ENCODE measurements at regions not wholly inside any gene's neighbourhood (a gene's known extent, or its start where the extent isn't known, plus 50 kb on each side); places are given as distances from the start of the nearest gene placed in this dataset.

DNA sequence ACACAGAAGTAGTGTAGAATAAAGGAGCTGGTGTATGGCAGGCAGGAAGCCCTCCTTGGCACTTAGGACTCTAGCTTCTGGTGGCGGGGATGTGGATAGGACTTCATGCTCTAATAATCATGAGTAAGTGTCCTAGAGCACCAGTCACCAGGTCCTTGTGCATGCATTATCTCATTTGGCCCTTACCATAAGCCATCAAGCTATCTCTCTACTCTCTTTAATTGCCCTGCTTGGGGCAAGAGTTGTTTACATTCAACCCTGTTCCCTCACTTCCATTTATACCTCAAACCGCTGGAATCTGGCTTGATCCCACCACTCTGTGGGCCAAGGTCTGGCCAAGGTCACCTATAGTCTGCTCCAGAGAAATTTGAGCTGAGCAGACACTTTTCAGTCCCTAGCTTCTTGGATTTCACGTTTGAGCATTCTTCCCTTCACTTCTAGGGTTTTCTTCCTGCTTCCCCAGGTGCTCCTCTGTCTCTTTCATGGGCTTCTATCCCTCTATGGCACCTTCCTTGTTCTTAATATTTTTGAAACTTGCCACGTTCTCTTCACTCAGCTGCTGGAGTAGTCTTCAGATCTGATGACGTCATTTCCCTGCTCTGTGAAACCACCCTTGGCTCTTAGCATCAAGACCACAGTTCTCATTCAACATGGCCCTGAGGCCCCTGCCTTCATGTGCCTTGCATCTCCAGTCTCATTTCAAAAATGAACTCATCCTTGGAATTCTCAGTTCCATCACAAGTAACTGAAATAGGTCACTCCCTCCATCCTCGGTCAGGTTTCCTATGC lies 94.9 kb upstream of the GATA6 start:
- DNase-seq, result no peak

DNA sequence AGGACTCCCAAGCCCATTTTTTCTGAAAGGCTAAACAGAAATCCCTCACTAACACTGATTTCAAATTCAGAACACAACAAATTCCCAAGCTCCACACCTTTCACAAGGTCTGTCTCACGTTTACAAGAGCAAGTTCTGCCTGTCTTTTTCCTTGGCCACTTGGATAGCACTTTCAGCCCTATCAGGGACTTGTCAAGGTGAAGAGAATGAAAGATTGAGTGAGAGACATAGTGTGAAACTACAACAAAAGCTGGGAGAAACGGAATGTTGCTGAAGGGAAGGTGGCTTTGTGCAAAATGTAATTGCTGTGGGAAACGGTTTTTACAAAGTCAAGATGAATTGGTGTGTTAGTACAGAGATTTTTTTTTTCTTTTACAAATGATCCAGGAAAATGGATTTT lies 89.4 kb upstream of the GATA6 start:
- no peak for DNase-seq

DNA sequence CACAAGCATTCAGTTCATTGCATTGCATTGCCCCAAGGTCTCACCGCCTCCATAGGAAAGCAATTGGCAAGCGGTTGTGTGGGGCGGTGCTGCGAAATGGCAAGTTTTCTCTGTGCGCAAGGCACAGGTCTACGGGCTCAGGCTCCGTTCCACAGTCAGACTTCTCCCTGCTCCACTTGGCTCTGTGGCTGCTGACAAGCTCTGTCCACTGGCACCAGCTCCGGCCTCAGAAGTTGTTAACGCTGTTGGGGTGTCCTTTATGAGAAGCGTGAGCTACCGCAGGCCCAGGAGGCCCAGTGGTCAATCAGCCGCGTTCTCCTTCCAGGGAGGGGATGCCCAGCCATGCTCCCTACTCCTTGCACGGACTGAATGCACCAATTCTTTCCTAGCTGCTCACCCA lies 87.0 kb upstream of the GATA6 start:
- DNase-seq, result no peak

DNA sequence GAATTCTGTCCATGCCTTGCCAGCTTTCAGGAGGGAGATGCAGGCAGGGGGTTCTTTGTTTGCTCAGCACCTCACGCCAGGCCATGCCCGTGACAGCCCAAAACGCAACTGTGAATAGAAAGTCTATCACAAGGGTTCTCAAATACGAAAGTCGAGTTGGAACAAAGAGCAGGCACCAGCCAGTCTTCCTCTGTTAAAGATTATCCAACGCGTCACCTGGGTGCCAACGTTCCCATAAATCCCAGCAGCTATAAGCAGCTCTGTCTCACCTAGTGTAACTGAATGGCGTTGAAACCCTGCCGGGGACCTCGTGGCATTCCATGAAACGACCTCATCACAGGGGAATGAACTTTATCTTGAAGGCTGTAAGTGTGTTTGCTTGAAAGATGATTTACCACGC lies 84.8 kb upstream of the GATA6 start:
- no peak for DNase-seq

DNA sequence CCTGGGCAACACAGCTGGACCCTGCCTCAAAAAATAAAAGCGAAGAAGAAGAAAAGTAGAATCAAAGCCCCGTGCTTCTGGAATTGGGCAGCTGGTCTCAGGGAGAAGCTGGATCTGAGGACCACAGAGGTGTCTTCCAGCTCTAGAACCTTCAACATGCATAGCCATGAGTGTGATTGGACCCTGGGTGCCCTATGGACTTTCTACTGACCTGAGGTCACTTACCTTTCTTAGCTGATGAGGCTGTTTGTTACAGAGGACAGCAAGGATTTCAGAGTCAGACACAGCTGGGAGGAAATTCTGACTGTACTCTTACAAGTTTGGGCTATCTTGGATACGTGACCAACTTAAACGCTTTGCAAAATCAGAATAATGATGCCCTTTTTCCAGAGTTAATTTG lies 82.4 kb upstream of the GATA6 start:
- DNase-seq, result no peak

DNA sequence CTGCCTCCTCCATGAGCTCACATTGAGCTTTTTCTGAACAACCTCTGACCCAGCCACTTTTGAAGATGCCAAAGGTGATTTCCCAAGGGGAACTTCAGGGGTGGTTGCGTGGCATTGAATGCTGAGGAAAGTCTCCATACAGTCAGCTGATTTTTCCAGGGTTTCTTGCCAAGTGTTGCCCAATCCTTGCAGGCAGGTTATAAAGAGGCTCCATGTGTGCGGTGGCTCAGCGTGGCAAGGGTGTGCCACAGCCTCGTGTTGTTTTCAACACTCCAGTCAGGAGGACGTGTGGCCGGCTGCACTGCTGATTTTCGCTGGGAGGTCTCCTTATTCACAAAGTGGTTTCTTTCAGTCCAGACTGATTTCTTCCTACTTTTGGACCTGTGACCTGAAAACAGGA lies 81.4 kb upstream of the GATA6 start:
- DNase-seq, result no peak

DNA sequence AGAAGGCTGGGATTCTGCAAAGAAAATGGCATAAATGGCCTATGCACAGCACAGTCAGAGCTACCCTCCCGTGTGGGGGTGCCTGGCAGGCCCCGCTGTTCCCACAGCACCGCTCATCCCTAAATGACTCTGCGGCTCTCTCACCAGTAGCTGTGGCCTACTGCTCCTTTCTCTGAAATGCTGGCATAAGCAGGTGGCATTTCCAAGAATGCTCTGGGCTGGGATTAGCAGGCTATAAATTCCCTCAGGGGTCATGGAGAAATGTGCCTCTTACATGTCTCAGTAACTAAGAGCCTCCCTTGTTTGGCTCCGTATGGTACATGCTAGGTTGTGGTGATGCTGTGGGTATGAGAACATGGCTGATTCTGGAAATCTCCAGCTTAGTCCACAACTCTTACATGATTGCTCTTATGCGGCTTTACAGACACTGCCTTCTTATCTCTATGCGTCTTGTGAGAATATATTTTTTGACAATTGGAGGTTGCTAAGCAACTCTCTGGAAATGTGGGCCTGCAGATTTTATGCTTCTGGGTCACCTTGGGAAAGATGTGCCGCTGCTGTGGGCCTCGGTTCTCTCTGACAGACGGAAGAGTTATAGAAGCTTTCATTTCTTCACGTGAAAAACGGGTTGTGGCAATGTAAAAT lies 80.3 kb upstream of the GATA6 start:
- DNase-seq, result no peak

DNA sequence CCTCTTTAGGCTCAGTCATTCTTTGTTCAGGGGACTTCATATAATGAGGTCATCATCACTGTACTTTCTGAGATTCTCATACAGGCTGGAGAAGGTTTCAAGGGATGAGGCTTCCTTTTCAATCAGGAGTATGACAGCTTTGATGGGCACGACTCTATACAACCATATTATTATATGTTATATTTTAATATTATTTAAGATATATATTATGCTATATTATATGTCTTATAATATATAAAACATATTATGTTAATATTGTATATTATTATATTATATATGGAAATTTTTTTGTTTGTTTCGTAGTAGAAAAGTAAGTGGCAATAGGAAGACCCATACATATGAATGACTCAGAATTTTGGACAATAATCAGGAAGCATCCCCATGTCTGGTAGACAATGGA lies 78.0 kb upstream of the GATA6 start:
- DNase-seq, result no peak

DNA sequence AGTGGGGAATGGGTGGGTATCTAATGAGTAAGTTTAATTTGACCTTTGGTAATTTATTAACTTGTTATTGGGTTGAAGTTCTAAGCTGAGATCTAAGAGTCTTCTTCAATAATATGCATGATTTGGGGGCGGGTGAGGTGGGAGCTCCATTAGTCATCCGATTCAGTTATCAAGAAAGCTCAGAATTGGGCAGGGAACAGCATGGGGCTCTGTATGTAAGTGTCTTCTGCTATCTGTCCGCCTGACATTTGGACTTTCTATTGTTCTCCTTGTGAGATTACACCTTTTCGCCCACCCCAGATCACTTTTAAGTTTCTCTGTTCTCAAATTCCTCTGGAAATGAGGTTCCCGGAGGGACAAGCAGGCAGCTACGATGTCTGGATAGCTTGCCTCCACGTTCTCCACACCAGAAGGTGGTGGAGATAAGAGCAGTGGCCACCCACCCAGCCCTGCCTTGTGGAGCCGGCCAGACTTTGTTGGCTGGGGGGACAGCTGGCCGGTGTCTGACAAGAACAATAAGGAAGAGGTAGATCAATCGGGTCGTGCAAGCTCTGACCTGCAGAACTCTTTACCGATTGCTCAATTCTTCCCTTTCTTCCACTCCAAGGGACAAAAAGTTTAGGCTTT lies 75.5 kb upstream of the GATA6 start:
- DNase-seq, result no peak

DNA sequence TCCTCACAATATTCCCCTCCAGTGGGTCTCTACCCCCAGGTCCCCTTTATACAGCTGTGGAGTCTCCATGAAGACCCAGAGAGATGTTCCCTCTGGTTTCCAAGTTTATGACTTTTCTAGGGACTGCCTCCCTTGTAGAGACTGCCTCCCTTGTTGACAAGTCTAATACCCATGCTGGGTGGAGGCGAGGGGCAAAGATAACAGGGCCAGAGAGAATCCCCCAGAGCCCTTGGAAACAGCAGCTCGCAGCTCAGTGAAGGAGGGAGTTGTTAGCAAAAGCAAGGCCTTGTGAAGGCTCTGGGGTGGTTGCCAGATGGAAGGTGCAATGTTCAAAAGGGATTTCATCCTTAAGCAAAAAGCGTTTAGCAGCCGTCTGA lies 75.0 kb upstream of the GATA6 start:
- no peak for DNase-seq

DNA sequence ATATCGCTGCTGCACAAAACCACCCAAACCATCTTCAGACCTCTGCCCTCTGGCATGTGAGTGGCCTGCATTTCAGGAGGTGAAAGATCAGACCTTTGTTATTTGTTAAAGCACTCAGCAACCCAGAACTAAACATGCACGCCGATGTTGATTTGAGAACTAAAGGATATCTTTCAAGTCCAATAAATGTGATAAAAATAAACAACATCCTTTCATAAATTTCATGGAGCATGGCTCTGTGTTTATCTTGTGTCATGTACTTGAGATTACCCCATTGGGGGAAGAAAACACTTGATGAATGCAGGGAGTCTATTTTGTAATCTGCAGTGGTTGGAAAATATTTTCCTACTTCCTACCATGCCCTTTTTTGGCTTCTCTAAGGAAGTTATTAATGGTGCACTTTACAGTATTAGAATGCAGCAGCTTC lies 70.8 kb upstream of the GATA6 start:
- DNase-seq, result no peak

DNA sequence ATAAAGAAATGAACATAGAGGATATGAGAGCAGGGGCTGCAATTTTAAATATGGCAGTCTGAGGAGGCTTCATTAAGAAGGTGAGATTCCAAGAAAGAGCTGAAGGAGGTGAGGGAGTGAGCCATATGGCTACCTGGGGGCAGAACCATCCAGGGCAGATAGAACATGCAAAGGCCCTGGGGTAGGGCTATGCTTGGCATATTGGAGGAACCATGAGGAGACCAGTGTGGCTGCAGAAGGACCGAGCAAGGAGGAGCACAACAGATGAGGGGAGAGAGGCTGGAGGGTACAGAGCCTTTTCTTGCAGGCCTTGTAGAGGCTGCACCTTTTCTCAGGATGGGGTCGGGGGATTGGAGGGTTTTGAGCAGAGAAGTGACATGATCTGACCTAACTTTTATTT lies 69.5 kb upstream of the GATA6 start:
- no peak for DNase-seq

DNA sequence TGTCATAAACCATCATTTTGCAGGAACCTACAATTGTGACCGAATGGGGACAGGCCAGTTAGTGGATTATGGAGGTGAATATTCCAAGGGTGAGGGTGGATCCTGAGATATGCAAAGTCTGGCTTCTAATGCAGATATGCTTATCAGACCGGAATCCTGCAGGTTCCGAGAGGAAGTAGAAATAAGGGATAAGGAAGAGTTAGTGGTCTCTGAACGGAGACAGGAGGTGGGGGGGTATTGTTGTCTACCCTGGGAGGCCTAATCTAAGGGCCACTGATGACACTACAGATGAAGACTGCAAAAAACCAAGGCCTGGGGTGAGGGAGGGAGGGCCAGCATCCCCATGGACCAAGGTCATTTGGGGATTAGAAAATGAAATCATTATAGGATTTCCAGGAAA lies 67.7 kb upstream of the GATA6 start:
- no peak for DNase-seq

DNA sequence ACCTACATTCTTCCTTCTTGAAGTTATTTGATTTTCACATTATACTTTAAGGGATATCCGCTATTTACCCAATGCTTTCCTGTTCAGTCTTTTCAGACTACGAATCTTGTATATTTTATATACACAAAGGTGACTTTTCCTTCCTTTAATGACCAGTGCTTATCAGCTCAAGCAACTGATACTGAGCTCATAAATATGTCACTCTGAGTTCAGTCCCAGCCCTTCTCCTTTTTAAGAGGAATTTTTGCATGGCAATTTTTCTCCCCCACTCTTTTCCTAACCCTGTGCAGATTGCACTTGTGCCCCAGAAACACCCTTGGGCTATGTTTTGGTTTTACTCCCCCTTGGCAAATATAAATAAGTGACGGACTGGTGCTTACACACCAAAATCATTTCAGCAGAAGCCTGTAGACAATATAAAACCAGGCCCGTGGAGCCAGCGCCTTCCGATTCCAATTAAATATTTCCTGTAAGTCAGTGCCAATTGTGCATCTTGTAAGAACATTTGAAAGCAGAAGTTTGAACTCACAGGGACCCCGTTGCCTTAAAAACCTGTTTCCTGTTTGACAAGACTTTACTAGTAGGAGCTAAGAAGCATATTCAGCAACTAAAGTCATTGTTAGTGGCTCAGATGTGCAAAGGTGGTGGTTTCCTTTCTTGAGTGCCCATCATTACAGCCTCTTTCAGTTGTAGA lies 66.3 kb upstream of the GATA6 start:
- no peak for DNase-seq

DNA sequence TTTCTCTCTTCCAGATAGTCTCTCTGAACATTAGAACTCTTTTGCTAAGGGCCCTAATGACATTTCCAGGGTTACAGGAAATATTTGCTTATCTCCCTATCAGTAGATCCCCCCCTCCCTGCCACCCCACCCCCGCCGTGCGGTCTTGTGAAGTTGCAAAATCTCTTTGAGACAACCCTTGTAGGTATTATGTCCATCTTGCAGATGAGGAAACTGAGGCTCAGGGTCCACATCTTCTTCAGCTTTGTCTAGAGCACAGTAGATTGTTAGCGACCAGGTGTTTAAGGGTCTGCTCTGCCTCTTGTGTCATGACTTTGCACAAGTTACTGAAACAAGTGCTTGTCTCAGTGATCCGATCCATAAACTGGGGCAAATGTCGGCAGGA lies 65.8 kb upstream of the GATA6 start:
- no peak for DNase-seq

DNA sequence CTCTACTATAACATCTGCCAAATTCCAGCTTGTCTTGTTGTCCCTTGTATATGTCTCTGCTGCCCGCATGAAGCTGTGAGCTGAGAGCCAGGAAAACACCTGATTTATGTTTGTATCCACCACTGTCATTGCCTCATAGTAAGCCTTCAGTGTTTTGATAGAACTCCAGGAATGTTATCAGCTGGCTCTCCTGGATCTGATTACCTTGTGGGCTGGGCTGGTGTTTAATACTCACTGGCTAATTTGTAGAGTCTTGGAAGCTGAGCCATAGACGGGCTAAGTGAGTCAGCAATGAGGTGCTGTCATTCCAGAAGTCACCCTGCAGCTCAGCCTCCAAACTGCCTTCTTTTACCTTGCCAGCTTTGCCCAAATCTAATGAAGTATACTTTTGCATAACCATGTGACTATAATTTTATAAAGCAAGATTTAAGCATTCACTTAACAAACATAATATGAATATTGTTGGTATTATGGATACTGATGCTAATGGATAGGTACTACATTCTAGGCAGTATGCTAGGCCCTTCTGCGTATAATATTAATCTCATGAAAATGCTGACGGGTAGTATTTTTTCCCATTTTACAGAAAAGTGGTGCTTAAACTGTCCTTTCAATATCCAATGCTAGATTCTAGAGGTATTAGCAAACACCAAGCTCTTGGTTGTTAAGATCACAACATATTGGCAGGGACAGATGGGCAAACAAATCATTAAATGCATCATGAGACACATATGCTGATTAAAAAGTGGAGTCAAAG lies 62.7 kb upstream of the GATA6 start:
- DNase-seq, result no peak

DNA sequence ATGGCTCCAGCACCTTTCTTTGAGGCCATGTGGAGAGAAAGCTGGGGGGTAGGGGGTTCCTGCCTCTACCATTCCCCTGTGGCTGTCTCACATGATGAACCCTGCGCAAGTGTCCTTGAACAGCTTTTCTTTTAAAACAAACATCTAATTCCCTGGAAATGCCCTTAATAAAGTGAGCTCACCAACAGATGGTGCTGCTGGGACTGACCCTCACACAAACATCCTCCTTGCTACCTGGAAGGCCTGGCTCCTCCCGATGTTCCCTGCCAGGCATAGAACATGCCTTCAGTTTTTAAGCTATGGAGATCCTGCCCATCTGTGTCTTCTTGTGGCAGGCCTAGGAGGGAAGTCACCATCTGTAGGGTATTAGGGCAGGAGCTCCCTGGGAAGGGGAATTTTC lies 60.7 kb upstream of the GATA6 start:
- DNase-seq, result no peak

DNA sequence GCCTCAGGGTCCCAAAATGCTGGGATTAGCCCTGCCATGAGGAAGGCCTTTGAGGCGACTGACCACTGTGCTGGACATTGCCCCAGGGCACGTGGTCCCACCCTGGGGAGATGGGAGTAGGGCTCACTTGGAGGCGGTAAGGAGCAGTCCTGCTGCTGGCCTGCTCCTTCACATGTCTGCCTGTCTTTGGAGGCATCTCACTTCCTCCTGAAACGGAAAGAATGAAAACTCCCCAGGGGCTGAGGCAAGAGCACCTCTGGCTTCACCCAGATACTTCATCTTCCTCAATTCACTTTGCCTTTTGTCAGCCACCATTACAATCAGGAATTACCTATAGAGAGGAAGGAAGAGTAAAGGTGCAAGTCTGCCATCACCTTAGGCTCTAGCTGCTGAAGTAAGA lies 59.9 kb upstream of the GATA6 start:
- no peak for DNase-seq

DNA sequence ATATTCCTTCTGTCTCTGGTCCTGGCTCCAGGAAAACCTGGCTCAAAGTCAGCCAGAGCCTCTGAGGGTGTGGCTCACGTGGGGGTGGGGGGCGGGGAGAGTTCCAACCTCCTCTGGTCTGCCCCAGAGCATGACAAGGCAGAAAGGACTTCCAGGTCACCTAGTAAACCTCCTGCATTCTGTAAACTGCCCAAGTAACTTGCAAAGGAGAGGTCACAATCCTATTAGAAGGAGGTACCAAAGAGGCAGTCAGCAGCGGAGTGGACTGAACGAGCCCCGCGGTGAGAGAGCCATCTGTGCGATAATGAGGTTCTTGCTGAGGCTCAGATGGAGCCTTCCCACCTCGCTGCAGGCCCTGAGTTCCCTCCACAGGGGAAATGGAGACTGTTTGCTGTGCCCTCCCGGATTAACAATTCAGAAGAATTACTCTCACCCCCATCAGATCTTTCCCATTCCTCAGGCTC lies 58.9 kb upstream of the GATA6 start:
- DNase-seq, result no peak

DNA sequence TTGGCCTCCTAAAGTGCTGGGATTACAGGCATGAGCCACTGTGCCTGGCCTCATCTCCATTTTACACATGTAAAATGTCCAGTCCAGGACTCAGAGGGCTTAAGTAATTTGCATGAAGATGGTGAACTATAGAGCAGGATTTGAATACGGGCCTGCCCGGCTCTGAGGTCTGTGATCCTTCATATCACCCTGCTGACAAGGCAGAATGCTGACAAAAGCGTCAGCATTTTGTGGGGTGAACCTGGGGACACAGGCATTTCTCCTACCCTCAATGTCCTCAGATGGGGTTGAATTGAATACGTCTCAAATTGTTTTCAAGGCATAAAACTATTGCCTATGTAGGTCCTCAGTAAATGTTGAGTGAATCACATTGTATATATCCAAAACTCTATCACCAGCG lies 57.2 kb upstream of the GATA6 start:
- DNase-seq, result no peak

DNA sequence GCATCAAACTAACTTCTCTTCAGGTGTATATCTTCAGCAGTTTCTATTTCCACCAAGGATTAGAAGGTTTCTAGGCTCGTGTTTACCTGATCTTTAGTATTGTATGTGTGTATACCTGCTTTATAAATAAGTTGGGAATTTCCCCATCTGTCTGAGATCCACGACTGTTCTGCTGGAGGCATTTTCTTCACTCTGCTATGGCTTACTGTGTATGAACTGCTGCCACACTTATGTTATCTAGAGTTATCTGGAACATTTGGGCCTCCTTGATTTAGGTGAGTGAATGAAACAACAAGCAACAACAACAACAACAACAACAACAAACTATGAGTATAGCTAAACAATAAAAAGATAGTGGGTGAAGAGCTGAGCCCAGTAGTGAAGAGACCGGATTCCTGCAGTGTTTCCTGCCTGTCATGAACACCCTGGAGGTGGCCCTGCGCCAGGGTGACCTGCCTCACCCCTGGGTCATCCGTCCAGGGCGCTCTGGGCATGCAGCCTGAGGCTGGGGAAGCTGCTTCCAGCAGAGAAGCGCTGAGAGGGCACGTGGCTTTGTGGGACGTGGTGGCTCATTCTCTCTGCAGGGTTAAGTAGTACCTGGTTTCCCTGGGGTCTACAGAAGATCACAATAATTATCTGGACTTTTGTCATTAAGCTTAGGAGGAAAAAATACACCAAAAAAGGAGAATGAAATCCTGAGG lies 56.1 kb upstream of the GATA6 start:
- DNase-seq, result no peak

All from activated CD4-positive, alpha-beta T cell treated with anti-CD3 and anti-CD28 coated beads for 1 hour (primary cell).